WTC11 (cell line): ENCODE measurements at regions not wholly inside any gene's neighbourhood (a gene's known extent, or its start where the extent isn't known, plus 50 kb on each side); places are given as distances from the start of the nearest gene placed in this dataset.

ENCODE experiments used
- ATAC-seq: fragments of 200-7000 bp; cut with Tn5 transposase; 2 replicates; pipeline ENCODE4 v1.10.0; 2021; ENCODE audit warnings: mild to moderate bottlenecking, moderate library complexity
- CTCF ChIA-PET: fragments of 300-600 bp; sonication (Branson Sonifier 250); formaldehyde crosslinking; loops from one replicate; lab custom pipeline; 2021; ENCODE audit warnings: antibody characterized with exemption; lab: Charles Lee
- POLR2A ChIA-PET: fragments of 350-600 bp; sonication (Branson Sonifier 250); formaldehyde crosslinking; loops from one replicate; lab custom pipeline; 2021; ENCODE audit warnings: antibody characterized with exemption; lab: Charles Lee
- DNase-seq: peaks from one replicate; pipeline ENCODE4 v3.0.0; 2021; ENCODE audit warnings: low spot score
- H3K27ac Mint-ChIP-seq: 2 replicates; pipeline ENCODE4 v1.8.0; 2021; ENCODE audit warnings: mixed read lengths
- H3K27me3 Mint-ChIP-seq: 2 replicates; pipeline ENCODE4 v1.8.0; 2021; ENCODE audit warnings: low read depth, mild to moderate bottlenecking, moderate library complexity, mixed read lengths
- H3K36me3 Mint-ChIP-seq: 2 replicates; pipeline ENCODE4 v1.8.0; 2021; ENCODE audit warnings: mixed read lengths
- H3K4me1 Mint-ChIP-seq: 2 replicates; pipeline ENCODE4 v1.8.0; 2022; ENCODE audit warnings: mixed read lengths
- H3K4me3 Mint-ChIP-seq: 2 replicates; pipeline ENCODE4 v1.8.0; 2021; ENCODE audit warnings: mild to moderate bottlenecking, moderate library complexity, mixed read lengths
- H3K9me3 Mint-ChIP-seq: 2 replicates; pipeline ENCODE4 v1.8.0; 2021; ENCODE audit warnings: mixed read lengths
- ATF1 ChIP-seq: sonication (generic); formaldehyde crosslinking; IDR thresholded peaks from 2 replicates; pipeline ENCODE4 v1.8.1; 2023; ENCODE audit warnings: mild to moderate bottlenecking, moderate library complexity, missing genetic modification reagents
- ATF6 ChIP-seq: sonication (generic); formaldehyde crosslinking; IDR thresholded peaks from 2 replicates; pipeline ENCODE4 v1.8.1; 2023; ENCODE audit warnings: mild to moderate bottlenecking, missing genetic modification reagents
- CREB1 ChIP-seq: sonication (generic); formaldehyde crosslinking; IDR thresholded peaks from 2 replicates; pipeline ENCODE4 v1.8.0; 2023; ENCODE audit warnings: mild to moderate bottlenecking, missing genetic modification reagents
- E2F1 ChIP-seq: sonication (generic); formaldehyde crosslinking; IDR thresholded peaks from 2 replicates; pipeline ENCODE4 v1.8.0; 2022; ENCODE audit warnings: mild to moderate bottlenecking, missing genetic modification reagents
- ELF4 ChIP-seq: sonication (generic); formaldehyde crosslinking; IDR thresholded peaks from 2 replicates; pipeline ENCODE4 v1.8.1; 2022; ENCODE audit warnings: low read depth, mild to moderate bottlenecking, moderate library complexity, missing genetic modification reagents
- EMX1 ChIP-seq: fragments of 250-450 bp; sonication (Bioruptor Pico); IDR thresholded peaks from 2 replicates; pipeline ENCODE4 v1.8.0; 2021; ENCODE audit warnings: mild to moderate bottlenecking
- ERG ChIP-seq: fragments of 250-450 bp; sonication (Bioruptor Pico); IDR thresholded peaks from 2 replicates; pipeline ENCODE4 v1.8.0; 2021; ENCODE audit warnings: mild to moderate bottlenecking
- ETV6 ChIP-seq: sonication (generic); formaldehyde crosslinking; IDR thresholded peaks from 2 replicates; pipeline ENCODE4 v1.8.1; 2022; ENCODE audit warnings: mild to moderate bottlenecking, missing genetic modification reagents
- FOXP1 ChIP-seq: sonication (generic); formaldehyde crosslinking; IDR thresholded peaks from 2 replicates; pipeline ENCODE4 v1.8.0; 2022; ENCODE audit warnings: missing genetic modification reagents, mild to moderate bottlenecking, moderate library complexity, borderline replicate concordance
- GABPB1 ChIP-seq: sonication (generic); formaldehyde crosslinking; IDR thresholded peaks from 2 replicates; pipeline ENCODE4 v1.8.1; 2023; ENCODE audit warnings: mild to moderate bottlenecking, missing genetic modification reagents
- HMGA2 ChIP-seq: fragments of 250-450 bp; sonication (Bioruptor Pico); IDR thresholded peaks from 2 replicates; pipeline ENCODE4 v1.4.0; 2021; ENCODE audit warnings: mild to moderate bottlenecking, moderate library complexity
- JAZF1 ChIP-seq: fragments of 250-450 bp; sonication (Bioruptor Pico); IDR thresholded peaks from 2 replicates; pipeline ENCODE4 v1.9.0; 2021; ENCODE audit warnings: moderate library complexity, mild to moderate bottlenecking, inconsistent platforms
- NR3C1 ChIP-seq: sonication (generic); formaldehyde crosslinking; conservative IDR thresholded peaks from 2 replicates; pipeline ENCODE4 v1.8.1; 2023; ENCODE audit warnings: low read depth, mild to moderate bottlenecking, missing genetic modification reagents
- SMAD3 ChIP-seq: sonication (generic); formaldehyde crosslinking; IDR thresholded peaks from 2 replicates; pipeline ENCODE4 v1.8.0; 2022; ENCODE audit warnings: missing genetic modification reagents, mild to moderate bottlenecking, borderline replicate concordance
- SOX15 ChIP-seq: fragments of 250-450 bp; sonication (Bioruptor Pico); IDR thresholded peaks from 2 replicates; pipeline ENCODE4 v1.9.0; 2021; ENCODE audit warnings: mild to moderate bottlenecking
- STAT6 ChIP-seq: sonication (generic); formaldehyde crosslinking; conservative IDR thresholded peaks from 2 replicates; pipeline ENCODE4 v1.8.1; 2023; ENCODE audit warnings: mild to moderate bottlenecking, low read depth, missing genetic modification reagents, moderate library complexity
- TEAD4 ChIP-seq: sonication (generic); formaldehyde crosslinking; IDR thresholded peaks from 2 replicates; pipeline ENCODE4 v1.8.0; 2022; ENCODE audit warnings: mild to moderate bottlenecking, missing genetic modification reagents
- TP53 ChIP-seq: sonication (generic); formaldehyde crosslinking; IDR thresholded peaks from 2 replicates; pipeline ENCODE4 v1.8.1; 2023; ENCODE audit warnings: mild to moderate bottlenecking, missing genetic modification reagents
- USF1 ChIP-seq: sonication (generic); formaldehyde crosslinking; IDR thresholded peaks from 2 replicates; pipeline ENCODE4 v1.8.0; 2022; ENCODE audit warnings: mild to moderate bottlenecking, missing genetic modification reagents
- ZBTB21 ChIP-seq: sonication (generic); formaldehyde crosslinking; IDR thresholded peaks from 2 replicates; pipeline ENCODE4 v1.8.1; 2023; ENCODE audit warnings: mild to moderate bottlenecking, missing genetic modification reagents, borderline replicate concordance
- ZBTB43 ChIP-seq: sonication (generic); formaldehyde crosslinking; IDR thresholded peaks from 2 replicates; pipeline ENCODE4 v1.8.1; 2023; ENCODE audit warnings: mild to moderate bottlenecking, missing genetic modification reagents
- ZNF121 ChIP-seq: sonication (generic); formaldehyde crosslinking; IDR thresholded peaks from 2 replicates; pipeline ENCODE4 v1.8.0; 2023; ENCODE audit warnings: missing genetic modification reagents
- ZNF263 ChIP-seq: sonication (generic); formaldehyde crosslinking; IDR thresholded peaks from 2 replicates; pipeline ENCODE4 v1.8.1; 2022; ENCODE audit warnings: low read depth, mild to moderate bottlenecking, moderate library complexity, missing genetic modification reagents
- ZNF317 ChIP-seq: sonication (generic); formaldehyde crosslinking; IDR thresholded peaks from 2 replicates; pipeline ENCODE4 v1.8.1; 2023; ENCODE audit warnings: low read depth, mild to moderate bottlenecking, moderate library complexity, missing genetic modification reagents, borderline replicate concordance
- ZNF416 ChIP-seq: fragments of 250-450 bp; sonication (Bioruptor Pico); IDR thresholded peaks from 2 replicates; pipeline ENCODE4 v1.9.0; 2021; ENCODE audit warnings: mild to moderate bottlenecking, inconsistent platforms

- CTCF ChIA-PET, result interaction anchor here (0.6 to 0.9 kb wide), 2 partner anchors 23 to 186 kb away, joined by 3 read pairs; no protein-coding TSS in a partner anchor
- H3K4me1 Mint-ChIP-seq, result peaks cover 9% of the 10 kb centered on the region
- peaks cover 4% of the 10 kb centered on the region; the same call in 1 of the 2 replicates for H3K9me3 Mint-ChIP-seq
- no peak overlapping the region for H3K4me3 Mint-ChIP-seq
- no peak for ATAC-seq
- TF ChIP-seq GABPB1, result no peak
- TF ChIP-seq SMAD3 (CRISPR knock-in tag), result no peak
- no peak for TF ChIP-seq NR3C1 (CRISPR knock-in tag)
- TF ChIP-seq ZBTB21, result no peak
- TF ChIP-seq ELF4 (CRISPR knock-in tag), result no peak
- H3K27ac Mint-ChIP-seq, result no peak overlapping the region; the same call in 1 of the 2 replicates
- no peak for DNase-seq
- H3K36me3 Mint-ChIP-seq, result no peaks in the 10 kb centered on the region
- POLR2A ChIA-PET, result interaction anchor here (0.5 kb wide), 1 partner anchor 663 kb away, joined by 3 read pairs; no protein-coding TSS in a partner anchor
- H3K27me3 Mint-ChIP-seq, result no peaks in the 10 kb centered on the region
These were observed 130.6 kb upstream of the SVIL start for GRCh38 chr10:29765330-29765729.

GRCh38 chr10:29763396-29763795 is 128.6 kb upstream of the SVIL start:
- Mint-ChIP-seq H3K27me3 (no peaks in the 10 kb centered on the region), H3K9me3 (no peaks in the 10 kb centered on the region), H3K36me3 (no peaks in the 10 kb centered on the region), H3K4me3 (no peak overlapping the region)
- CTCF ChIA-PET, result no interaction called here
- POLR2A ChIA-PET, result no interaction called here
- DNase-seq, result no peak
- TF ChIP-seq TEAD4 (no peak), TP53 (CRISPR knock-in tag) (no peak), CREB1 (CRISPR knock-in tag) (no peak), E2F1 (CRISPR knock-in tag) (no peak), HMGA2 (CRISPR knock-in tag) (no peak), ATF1 (CRISPR knock-in tag) (no peak), ZNF263 (no peak), ZBTB43 (no peak), USF1 (CRISPR knock-in tag) (no peak), ZNF121 (CRISPR knock-in tag) (no peak), ZNF317 (CRISPR knock-in tag) (no peak), JAZF1 (CRISPR knock-in tag) (no peak), ETV6 (CRISPR knock-in tag) (no peak), EMX1 (CRISPR knock-in tag) (no peak), ERG (CRISPR knock-in tag) (no peak)
- TF ChIP-seq, all 79 proteins: peak for 0
- Mint-ChIP-seq H3K4me1 (peaks cover 17% of the 10 kb centered on the region), H3K27ac (no peak overlapping the region)
- no peak for ATAC-seq

- Mint-ChIP-seq H3K4me3 (no peak overlapping the region), H3K4me1 (peaks cover 29% of the 10 kb centered on the region), H3K36me3 (no peaks in the 10 kb centered on the region), H3K9me3 (no peaks in the 10 kb centered on the region), H3K27me3 (peaks cover 12% of the 10 kb centered on the region), H3K27ac (no peak overlapping the region)
- ChIA-PET CTCF (no interaction called here), POLR2A (no interaction called here)
- no peak for ATAC-seq
- DNase-seq, result no peak
- TF ChIP-seq ZNF416 (CRISPR knock-in tag) (no peak), ATF6 (CRISPR knock-in tag) (no peak), SOX15 (no peak), FOXP1 (no peak), HMGA2 (CRISPR knock-in tag) (no peak), STAT6 (CRISPR knock-in tag) (no peak), ATF1 (CRISPR knock-in tag) (no peak)
These were observed 127.1 kb upstream of the SVIL start for GRCh38 chr10:29761916-29762315.
